ENCODE measurements at regions not wholly inside any gene's neighbourhood (a gene's known extent, or its start where the extent isn't known, plus 50 kb on each side); places are given as distances from the start of the nearest gene placed in this dataset.
"Not testable (repeated sequence)": the region's sequence is repeated elsewhere in the genome, so short reads cannot be mapped to it uniquely, and the experiment has no call there.

GRCh38 chr3:153058031-153058688 lies 103.9 kb upstream of the RAP2B start:
- ATAC-seq: peak in 1 of 2 donors; percentile 21
- intact Hi-C loops (cut with DNase I): not testable (repeated sequence)
- DNase-seq: peak; percentile 29

GRCh38 chr3:153060346-153060745 lies 101.7 kb upstream of the RAP2B start:
- ATAC-seq: no peak
- no peak for DNase-seq
- intact Hi-C loops (cut with DNase I): no loop called here

DNA sequence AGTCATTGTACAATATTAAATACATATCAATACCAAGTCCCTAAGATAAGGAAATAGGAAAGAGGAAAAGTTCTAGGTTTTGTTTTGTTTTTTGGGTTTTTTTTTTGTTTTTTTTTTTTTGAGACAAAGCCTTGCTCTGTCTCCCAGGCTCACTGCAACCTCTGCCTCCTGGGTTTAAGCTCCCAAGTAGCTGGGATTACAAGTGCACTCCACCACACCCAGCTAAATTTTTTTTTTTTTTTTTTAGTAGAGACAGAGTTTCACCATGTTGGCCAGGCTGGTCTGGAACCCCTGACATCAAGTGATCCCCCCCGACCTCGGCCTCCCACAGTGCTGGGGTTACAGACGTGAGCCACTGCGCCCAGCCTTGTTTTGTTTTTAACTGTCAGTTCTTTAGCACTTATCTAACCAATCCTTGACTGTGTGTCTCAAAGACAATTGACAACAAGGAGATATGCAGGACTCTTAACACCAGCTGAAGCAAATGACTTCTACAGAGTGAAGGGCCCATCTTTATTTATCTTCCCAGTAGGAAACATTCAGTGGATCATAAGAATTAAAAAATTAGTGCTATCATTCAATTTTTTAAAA lies 100.0 kb upstream of the RAP2B start:
- no peak for ATAC-seq

GRCh38 chr3:153063337-153063736 lies 98.7 kb upstream of the RAP2B start:
- no peak for ATAC-seq
- intact Hi-C loops (cut with DNase I): no loop called here
- no peak for DNase-seq

More for the DNA sequence above, 100.0 kb upstream of the RAP2B start:
- intact Hi-C loops (cut with DNase I): no loop called here
- no peak for DNase-seq

- intact Hi-C loops (cut with DNase I): no loop called here
- no peak for ATAC-seq
- DNase-seq: no peak
These were observed 95.0 kb upstream of the RAP2B start for GRCh38 chr3:153066983-153067382.

- DNase-seq: no peak
- intact Hi-C loops (cut with DNase I): loop anchor here in 1 of 2 donors (5.0 kb wide), 1 partner anchor 262 kb away; no protein-coding TSS in a partner anchor
- peak in 1 of 2 donors; percentile 90 for ATAC-seq
These were observed 92.2 kb upstream of the RAP2B start for GRCh38 chr3:153069598-153070510.

GRCh38 chr3:153070511-153070868 lies 91.5 kb upstream of the RAP2B start:
- intact Hi-C loops (cut with DNase I): loop anchor here in 1 of 2 donors (5.0 kb wide), 1 partner anchor 262 kb away; no protein-coding TSS in a partner anchor
- ATAC-seq (peak in 1 of 2 donors; percentile 46), DNase-seq (no peak)

DNA sequence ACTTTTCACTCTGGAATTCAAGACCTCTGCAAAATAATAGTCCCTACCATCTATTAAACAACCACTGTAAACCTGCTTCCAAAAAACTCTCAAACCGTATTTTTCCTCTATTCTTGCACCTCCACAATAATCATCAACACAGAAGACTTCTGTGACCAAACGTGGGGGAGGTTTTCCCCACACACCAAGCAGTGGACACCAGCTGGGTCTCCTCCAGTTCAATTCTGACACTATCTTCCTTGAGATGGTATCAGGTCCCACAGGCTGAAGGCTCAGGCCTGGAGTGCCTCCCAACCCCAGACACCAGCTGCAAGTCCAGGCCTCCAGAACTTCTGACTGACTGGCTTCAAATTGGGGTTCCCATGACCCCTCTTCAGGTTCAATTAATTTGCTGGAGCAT lies 89.6 kb upstream of the RAP2B start:
- intact Hi-C loops (cut with DNase I): loop anchor here in 1 of 2 donors (5.0 kb wide), 1 partner anchor 260 kb away; no protein-coding TSS in a partner anchor
- ATAC-seq (no peak), DNase-seq (no peak)

GRCh38 chr3:153072856-153073255 lies 89.2 kb upstream of the RAP2B start:
- intact Hi-C loops (cut with DNase I): loop anchor here in 1 of 2 donors (5.0 kb wide), 1 partner anchor 259 kb away; no protein-coding TSS in a partner anchor
- DNase-seq: no peak
- ATAC-seq: no peak

DNA sequence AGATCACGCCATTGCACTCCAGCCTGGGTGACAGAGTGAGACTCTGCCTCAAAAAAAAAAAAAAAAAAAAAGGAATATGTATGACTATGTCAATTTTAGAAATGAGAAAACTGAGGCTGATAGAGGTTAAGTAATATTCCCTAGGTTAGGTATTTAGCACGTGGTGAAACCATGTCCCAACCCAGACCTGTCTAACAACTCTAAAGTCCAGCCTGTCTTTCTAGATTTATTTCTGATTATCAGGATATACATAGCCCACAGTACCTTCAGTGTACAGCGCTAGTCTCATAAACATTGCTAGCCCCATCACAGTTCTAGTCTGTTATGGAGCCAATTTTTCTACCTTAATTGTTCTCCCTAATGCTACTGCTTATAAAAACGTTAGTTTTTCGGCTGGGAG lies 88.4 kb upstream of the RAP2B start:
- DNase-seq (no peak), ATAC-seq (no peak)
- intact Hi-C loops (cut with DNase I): loop anchor here in 1 of 2 donors (5.0 kb wide), 1 partner anchor 259 kb away; no protein-coding TSS in a partner anchor

- ATAC-seq (no peak), DNase-seq (no peak)
- intact Hi-C loops (cut with DNase I): no loop called here
These were observed 83.2 kb upstream of the RAP2B start for GRCh38 chr3:153078826-153079225.

GRCh38 chr3:153079386-153079785 lies 82.6 kb upstream of the RAP2B start:
- DNase-seq (no peak), ATAC-seq (no peak)
- intact Hi-C loops (cut with DNase I): no loop called here

DNA sequence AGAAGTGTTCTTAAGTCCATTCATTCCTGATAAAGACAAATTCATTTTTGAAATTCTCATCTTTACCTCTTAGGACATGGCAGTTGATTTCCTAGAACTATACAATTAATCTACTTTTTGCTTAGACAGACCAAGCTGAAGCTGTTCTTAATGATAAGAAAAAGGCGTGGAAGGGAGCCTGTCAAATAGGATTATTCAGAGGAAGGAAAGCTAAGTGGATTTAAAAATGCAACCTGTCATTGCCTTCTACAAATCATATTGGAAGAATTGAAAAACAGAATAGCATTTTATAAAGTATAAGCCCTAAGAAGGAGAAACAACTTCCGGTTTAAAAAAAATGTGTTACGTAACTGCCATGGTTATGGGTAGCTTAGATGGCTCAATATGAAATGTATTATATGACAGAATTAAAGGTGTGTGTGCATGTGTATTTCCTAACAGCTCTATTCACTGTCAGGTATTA lies 81.2 kb upstream of the RAP2B start:
- DNase-seq (no peak), ATAC-seq (no peak)
- intact Hi-C loops (cut with DNase I): no loop called here

- ATAC-seq: no peak
- intact Hi-C loops (cut with DNase I): no loop called here
- DNase-seq: no peak
These were observed 77.6 kb upstream of the RAP2B start for GRCh38 chr3:153084431-153084830.

DNA sequence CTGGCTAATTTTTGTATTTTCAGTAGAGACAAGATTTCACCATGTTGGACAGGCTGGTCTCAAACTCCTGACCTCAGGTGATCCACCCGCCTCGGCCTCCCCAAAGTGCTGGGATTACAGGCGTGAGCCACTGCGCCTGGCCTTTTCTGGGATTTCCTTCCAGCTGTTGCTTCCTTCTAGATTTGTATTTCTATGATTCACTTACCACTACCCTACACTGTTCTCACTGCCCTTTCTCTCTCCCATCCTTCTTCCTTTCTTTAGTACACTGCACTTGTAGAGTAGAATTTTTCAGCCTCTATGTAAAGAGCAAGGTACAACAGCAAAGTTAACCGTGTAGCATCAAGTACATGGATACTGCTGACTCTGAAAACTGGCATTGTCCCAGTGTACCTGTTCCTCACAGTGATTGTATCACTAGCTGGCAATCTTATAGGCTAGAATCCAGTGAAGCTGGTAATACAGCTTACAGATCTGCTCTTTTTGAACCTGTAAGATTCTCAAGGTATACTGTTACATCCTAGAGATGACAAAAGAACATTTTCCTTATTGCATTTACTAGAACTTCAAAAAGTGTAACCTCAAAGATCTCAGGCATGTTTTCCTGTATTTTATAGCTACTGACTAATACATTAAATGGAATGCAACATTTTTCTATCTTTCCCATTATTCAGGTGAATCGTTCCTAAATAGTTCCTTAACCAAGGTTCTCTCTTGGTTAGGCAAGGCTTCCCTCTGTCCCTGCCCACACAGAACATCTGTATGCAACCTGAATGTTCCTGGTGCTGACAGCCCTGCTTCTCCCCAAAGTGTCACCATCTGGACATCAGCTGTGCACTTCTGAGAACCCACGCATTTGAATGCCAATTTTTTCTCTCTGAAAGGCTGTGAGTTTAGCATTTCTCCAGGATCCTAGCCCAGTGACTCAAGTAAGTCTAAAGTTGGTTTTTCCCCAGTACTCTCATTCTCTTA lies 74.1 kb upstream of the RAP2B start:
- intact Hi-C loops (cut with DNase I): no loop called here
- DNase-seq (no peak), ATAC-seq (peak in 1 of 2 donors; percentile 85)

DNA sequence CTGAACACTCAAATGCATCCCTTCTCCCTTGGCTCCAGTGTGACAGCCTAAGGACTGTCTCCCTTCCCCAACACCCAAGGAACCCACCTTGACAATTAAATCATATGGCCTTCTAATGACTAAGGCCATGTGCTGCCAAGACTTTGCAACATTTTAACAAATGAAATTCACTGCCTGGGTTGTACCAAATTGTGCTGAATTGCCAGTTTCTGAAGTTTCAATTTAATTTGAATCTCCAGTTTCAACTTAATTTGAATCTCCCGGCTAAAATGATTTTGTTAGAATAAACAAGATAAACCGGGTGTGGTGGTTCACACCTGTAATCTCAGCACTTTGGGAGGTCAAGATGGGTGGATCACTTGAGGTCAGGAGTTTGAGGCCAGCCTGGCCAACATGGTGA lies 72.4 kb upstream of the RAP2B start:
- intact Hi-C loops (cut with DNase I): no loop called here
- no peak for ATAC-seq
- DNase-seq: no peak

GRCh38 chr3:153090973-153091372 lies 71.1 kb upstream of the RAP2B start:
- DNase-seq: no peak
- intact Hi-C loops (cut with DNase I): no loop called here
- no peak for ATAC-seq

DNA sequence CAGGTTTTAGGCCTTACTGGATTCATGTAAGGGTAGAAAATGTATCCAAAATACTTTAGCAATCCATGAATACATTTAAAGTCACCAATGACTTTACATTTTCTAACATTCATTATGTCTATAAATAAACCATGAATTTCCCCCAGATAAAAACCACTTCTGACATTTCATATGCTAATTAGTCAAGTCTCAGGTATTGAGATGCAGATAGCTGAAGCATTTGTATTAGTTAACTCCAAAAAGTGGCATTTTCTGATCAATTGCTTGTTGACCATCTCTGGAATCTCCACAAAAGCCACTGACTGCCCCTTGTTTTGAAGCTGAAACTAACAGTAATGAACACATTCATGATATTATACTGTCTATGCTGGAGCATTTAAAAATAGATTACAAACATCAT lies 68.4 kb upstream of the RAP2B start:
- intact Hi-C loops (cut with DNase I): no loop called here
- DNase-seq (no peak), ATAC-seq (no peak)

GRCh38 chr3:153094386-153094785 lies 67.6 kb upstream of the RAP2B start:
- intact Hi-C loops (cut with DNase I): no loop called here
- ATAC-seq (no peak), DNase-seq (no peak)

Data from left cardiac atrium (tissue), 4 donors.